Fibroblast of skin of left biceps (primary cell): ENCODE measurements at regions not wholly inside any gene's neighbourhood (a gene's known extent, or its start where the extent isn't known, plus 50 kb on each side); places are given as distances from the start of the nearest gene placed in this dataset.

Experiments used
- DNase-seq, 2 experiments: peaks; one replicate each; pipeline ENCODE4 v3.0.0-alpha.2; 2013; ENCODE audit warnings: low read depth in 2 of 2

GRCh38 chr20:39243962-39244361 lies 281.8 kb downstream of the DHX35 start:
- no peak for DNase-seq

- no peak for DNase-seq
Observed at GRCh38 chr20:39242614-39243013, 280.5 kb downstream of the DHX35 start.

GRCh38 chr20:39234520-39235095 lies 272.5 kb downstream of the DHX35 start:
- no peak for DNase-seq

- no peak for DNase-seq
Observed at GRCh38 chr20:39233755-39234154, 271.6 kb downstream of the DHX35 start.

GRCh38 chr20:39227416-39227815 lies 265.3 kb downstream of the DHX35 start:
- no peak for DNase-seq

GRCh38 chr20:39225978-39226377 lies 263.8 kb downstream of the DHX35 start:
- DNase-seq = no peak

GRCh38 chr20:39225536-39225935 lies 263.4 kb downstream of the DHX35 start:
- DNase-seq = no peak

- no peak for DNase-seq
Observed at GRCh38 chr20:39222101-39222500, 260.0 kb downstream of the DHX35 start.

GRCh38 chr20:39216195-39216594 lies 254.1 kb downstream of the DHX35 start:
- DNase-seq = no peak

- no peak for DNase-seq
Observed at GRCh38 chr20:39214828-39215227, 252.7 kb downstream of the DHX35 start.

GRCh38 chr20:39213476-39214145 lies 251.5 kb downstream of the DHX35 start:
- DNase-seq = no peak

- no peak for DNase-seq
Observed at GRCh38 chr20:39211060-39211748, 249.1 kb downstream of the DHX35 start.

- DNase-seq = no peak
Observed at GRCh38 chr20:39210341-39211036, 248.3 kb downstream of the DHX35 start.

GRCh38 chr20:39206899-39207564 lies 244.9 kb downstream of the DHX35 start:
- no peak for DNase-seq

GRCh38 chr20:39195582-39196021 lies 233.5 kb downstream of the DHX35 start:
- no peak for DNase-seq

- DNase-seq = no peak
Observed at GRCh38 chr20:39190666-39191570, 228.8 kb downstream of the DHX35 start.

GRCh38 chr20:39188266-39188765 lies 226.2 kb downstream of the DHX35 start:
- no peak for DNase-seq

GRCh38 chr20:39181490-39181889 lies 219.3 kb downstream of the DHX35 start:
- DNase-seq = no peak

- no peak for DNase-seq
Observed at GRCh38 chr20:39176457-39176856, 214.3 kb downstream of the DHX35 start.

GRCh38 chr20:39170896-39171463 lies 208.8 kb downstream of the DHX35 start:
- DNase-seq = no peak
